ENCODE measurements at regions not wholly inside any gene's neighbourhood (a gene's known extent, or its start where the extent isn't known, plus 50 kb on each side); places are given as distances from the start of the nearest gene placed in this dataset.

GRCh38 chr10:129253161-129253864 is 213.7 kb upstream of the MGMT start:
- TF ChIP-seq CTCF (IDR thresholded peaks at IDR 0.05; ENCODE audit: extremely low read depth in 1 of 2, insufficient read depth in 1 of 2, low read depth in 1 of 2, low read length in 2 of 2) (no peak), POLR2A (IDR thresholded peaks at IDR 0.05; ENCODE audit: low read depth, low read length) (no peak), MYC (IDR thresholded peaks at IDR 0.05; ENCODE audit: low read depth, low read length) (no peak), GATA2 (IDR thresholded peaks at IDR 0.05; ENCODE audit: insufficient read depth, insufficient read length, low read depth, low read length) (no peak), POLR2AphosphoS5 (IDR thresholded peaks at IDR 0.05; ENCODE audit: insufficient read depth, low read depth, low read length) (no peak), FOS (IDR thresholded peaks at IDR 0.05; ENCODE audit: borderline replicate concordance, insufficient read depth, low read length) (no peak), EZH2 (IDR thresholded peaks at IDR 0.05; ENCODE audit: borderline replicate concordance, low read depth, low read length, severe bottlenecking) (no peak)
